ENCODE measurements at regions not wholly inside any gene's neighbourhood (a gene's known extent, or its start where the extent isn't known, plus 50 kb on each side); places are given as distances from the start of the nearest gene placed in this dataset.

DNA sequence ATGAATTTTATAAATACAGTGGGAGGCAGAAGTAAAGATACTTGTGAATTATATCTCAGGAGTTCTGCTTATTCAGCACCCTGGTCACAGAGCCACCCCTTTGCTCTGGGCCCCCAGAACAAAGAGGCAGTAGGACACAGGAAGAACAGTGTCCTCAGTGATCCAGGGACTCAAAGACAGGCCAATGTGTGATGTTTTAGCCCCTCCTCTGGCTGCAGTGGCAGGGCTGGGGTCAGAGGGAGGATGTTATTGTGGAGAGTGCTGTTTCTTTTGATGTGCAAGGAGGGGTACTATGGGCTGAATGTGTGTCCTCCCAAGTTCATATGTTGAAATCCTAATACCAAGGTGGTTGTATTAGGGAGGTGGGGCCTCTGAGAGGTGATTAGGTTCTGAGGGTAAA is 74.1 kb upstream of the MAP3K7 start:
- no peak for DNase-seq (ENCODE audit: low spot score)
- no peak for ATAC-seq (ENCODE audit: low FRiP score)
- TF ChIP-seq, protein P1, sequence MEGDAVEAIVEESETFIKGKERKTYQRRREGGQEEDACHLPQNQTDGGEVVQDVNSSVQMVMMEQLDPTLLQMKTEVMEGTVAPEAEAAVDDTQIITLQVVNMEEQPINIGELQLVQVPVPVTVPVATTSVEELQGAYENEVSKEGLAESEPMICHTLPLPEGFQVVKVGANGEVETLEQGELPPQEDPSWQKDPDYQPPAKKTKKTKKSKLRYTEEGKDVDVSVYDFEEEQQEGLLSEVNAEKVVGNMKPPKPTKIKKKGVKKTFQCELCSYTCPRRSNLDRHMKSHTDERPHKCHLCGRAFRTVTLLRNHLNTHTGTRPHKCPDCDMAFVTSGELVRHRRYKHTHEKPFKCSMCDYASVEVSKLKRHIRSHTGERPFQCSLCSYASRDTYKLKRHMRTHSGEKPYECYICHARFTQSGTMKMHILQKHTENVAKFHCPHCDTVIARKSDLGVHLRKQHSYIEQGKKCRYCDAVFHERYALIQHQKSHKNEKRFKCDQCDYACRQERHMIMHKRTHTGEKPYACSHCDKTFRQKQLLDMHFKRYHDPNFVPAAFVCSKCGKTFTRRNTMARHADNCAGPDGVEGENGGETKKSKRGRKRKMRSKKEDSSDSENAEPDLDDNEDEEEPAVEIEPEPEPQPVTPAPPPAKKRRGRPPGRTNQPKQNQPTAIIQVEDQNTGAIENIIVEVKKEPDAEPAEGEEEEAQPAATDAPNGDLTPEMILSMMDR (IDR thresholded peaks at IDR 0.05): no peak

DNA sequence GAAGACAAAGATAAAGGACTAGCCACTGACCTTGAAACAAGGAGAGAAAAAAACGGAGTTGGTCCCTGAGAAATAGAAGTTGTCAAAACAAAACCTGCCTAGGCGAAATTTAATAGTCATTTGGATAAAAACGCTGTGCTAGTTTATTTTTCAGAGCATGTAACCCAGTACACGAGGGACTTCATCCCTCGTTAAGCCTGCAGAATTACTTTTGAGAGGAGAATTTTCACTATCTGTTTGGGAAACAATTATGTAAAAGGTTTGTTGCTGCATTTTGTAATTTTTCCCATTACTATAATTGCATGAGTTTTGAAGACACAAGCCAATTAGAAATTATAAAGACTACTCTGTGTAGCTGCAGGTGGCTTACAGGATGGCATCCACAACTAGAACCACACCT is 71.6 kb upstream of the MAP3K7 start:
- TF ChIP-seq, protein P1 (IDR thresholded peaks at IDR 0.05): no peak
- ATAC-seq (ENCODE audit: low FRiP score) (no peak), DNase-seq (ENCODE audit: low spot score) (no peak)

DNA sequence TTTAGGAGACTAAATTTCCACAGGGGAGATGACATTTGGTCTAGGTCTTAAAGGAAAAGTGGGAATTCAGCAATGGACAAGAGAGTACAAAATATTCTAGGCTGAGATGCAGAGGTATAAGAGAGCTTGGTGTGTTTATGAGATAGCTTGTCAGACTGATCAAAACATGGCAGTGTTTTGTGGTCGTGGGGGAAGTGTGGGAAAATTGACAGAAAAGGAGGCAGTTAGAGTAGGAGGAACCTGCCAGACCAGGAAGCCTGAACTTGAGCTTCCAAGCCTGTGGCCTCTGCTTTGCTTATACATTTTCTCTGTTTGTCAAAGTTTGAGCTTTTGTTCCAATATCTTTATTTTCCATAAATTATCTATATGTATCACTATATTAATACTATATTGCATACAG is 69.5 kb upstream of the MAP3K7 start:
- ATAC-seq (ENCODE audit: low FRiP score) (no peak), DNase-seq (ENCODE audit: low spot score) (no peak)
- TF ChIP-seq, protein P1 (IDR thresholded peaks at IDR 0.05): no peak

DNA sequence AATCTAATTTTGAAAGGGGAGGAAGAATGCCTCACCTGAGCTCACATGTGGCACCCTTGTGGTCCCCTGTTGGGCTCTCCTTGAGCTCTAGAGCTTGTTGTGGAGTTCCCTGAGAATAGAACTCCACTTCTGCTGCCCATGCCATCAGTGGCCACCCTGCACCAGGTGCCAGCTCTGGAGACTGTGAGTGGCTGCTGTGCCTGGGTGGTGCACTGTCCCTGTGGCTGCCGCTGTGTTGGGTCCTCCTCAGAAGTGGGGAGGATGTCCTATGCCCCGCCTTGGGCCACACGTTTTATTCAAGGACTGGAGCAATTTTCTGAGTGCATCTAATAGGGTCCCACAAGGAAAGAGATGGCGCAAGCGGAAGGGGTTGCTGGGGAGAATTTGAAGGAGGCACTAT is 67.9 kb upstream of the MAP3K7 start:
- TF ChIP-seq, protein P1 (IDR thresholded peaks at IDR 0.05): no peak
- DNase-seq (ENCODE audit: low spot score): no peak

DNA sequence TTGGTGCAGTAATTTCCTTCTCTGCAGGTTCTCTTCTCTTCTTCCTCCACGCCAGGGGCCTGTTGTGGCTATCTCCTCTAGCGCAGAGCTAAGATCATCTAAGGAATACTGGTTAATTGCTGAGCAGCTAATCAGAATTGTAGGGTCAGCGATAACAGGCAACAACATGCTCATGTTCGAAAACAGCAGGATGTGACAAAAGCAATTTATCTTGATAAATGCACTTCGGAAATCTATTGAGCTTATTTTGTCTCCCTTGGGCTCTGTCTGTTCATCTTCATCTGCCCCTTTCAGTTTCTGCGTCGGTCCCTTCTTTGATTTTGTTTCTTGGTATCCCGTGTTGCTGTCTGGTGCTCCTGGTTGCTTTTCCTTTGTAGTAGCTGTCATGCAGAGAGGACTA is 67.3 kb upstream of the MAP3K7 start:
- DNase-seq (ENCODE audit: low spot score): no peak
- TF ChIP-seq, protein P1 (IDR thresholded peaks at IDR 0.05): no peak
- ATAC-seq (ENCODE audit: low FRiP score): no peak

More for the DNA sequence above, 67.9 kb upstream of the MAP3K7 start:
- no peak for ATAC-seq (ENCODE audit: low FRiP score)

DNA sequence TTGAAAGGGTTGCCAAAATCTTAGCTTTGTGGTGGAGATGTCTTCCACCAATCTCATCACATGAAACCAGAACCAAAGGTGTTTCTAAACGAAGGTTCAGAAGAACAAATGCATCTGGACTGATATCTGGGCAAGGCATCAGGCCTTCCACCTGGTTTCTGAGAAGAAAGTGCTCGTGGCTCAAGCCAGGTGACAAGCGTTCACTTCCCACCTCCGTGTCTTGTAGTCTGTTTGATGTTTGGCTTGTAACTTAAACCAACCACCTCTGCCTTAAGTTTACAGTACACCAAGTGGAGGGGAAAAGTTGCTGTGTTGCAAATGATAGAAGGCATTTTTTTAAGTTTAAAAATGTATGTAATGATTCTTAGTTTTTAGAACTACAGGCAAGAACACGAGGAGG is 66.9 kb upstream of the MAP3K7 start:
- DNase-seq (ENCODE audit: low spot score) (no peak), ATAC-seq (ENCODE audit: low FRiP score) (no peak)
- TF ChIP-seq, protein P1 (IDR thresholded peaks at IDR 0.05): no peak

DNA sequence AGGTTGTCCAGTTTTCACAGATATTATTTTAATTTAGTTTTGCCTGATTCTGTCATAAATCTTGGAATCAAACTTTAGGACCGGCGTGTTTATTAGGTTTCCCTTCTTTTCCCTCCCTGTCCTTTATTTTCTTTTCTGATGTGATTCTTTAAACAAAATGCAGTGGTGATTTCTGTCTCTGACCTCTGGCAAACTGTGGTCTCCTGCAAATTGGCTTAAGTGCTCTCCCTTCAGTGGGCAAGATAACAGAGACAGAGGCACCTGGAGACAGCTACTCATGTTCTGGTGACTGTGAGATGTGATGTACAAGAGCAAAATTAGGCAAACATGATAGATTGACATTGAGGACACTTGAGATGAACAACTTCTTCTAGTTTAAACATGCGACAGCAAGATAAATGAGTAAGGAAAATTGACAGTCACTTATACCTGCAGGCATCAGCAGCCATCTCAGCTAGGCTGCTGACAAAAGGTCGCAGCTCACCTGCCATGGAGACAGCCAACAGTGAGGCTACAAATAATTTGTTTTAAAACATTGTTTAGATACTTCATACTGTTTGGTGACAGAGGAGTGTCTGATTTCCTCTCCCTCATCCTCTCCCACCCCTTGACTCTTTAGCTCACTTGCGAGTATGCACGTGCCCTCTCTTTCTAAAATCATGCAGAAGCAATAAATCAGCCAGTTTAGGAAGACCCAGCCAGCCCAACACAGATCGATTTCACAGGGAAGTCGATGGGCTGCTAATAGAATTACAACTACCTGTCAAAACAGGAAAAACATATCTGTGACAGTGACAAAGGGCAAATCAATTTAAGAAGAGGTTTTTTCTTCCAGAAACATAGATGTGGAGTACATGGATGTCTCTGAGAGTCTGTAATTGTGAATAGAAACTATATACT is 63.4 kb upstream of the MAP3K7 start:
- TF ChIP-seq, protein P1 (IDR thresholded peaks at IDR 0.05): no peak
- DNase-seq (ENCODE audit: low spot score): no peak
- no peak for ATAC-seq (ENCODE audit: low FRiP score)
